Activated CD8-positive, alpha-beta T cell treated with anti-CD3 and anti-CD28 coated beads, Interleukin-2, amount 10 ng/mL, durations not matched to agents 7 days and 5 days (primary cell): ENCODE measurements at regions not wholly inside any gene's neighbourhood (a gene's known extent, or its start where the extent isn't known, plus 50 kb on each side); places are given as distances from the start of the nearest gene placed in this dataset.

Source experiments
- ATAC-seq: fragments of 150-1000 bp; cut with Tn5 transposase; one replicate; pipeline ENCODE4 v1.10.0; 2021; ENCODE audit warnings: moderate library complexity
- CTCF ChIA-PET: fragments of 350-600 bp; sonication (Branson Sonifier 250); formaldehyde crosslinking; loops from one replicate; lab custom pipeline; 2021; ENCODE audit warnings: antibody characterized with exemption; lab: Charles Lee
- POLR2A ChIA-PET: fragments of 350-600 bp; sonication (Branson Sonifier 250); formaldehyde crosslinking; loops from one replicate; lab custom pipeline; 2021; ENCODE audit warnings: antibody characterized with exemption; lab: Charles Lee
- DNase-seq: peaks from one replicate; pipeline ENCODE4 v3.0.0-alpha.2; 2020
- H3K27ac Mint-ChIP-seq: one replicate; pipeline ENCODE4 v1.8.0; 2021; ENCODE audit warnings: mild to moderate bottlenecking, mixed read lengths
- H3K27me3 Mint-ChIP-seq: one replicate; pipeline ENCODE4 v1.8.0; 2021; ENCODE audit warnings: low read depth, mixed read lengths
- H3K36me3 Mint-ChIP-seq: one replicate; pipeline ENCODE4 v1.8.0; 2021; ENCODE audit warnings: low read depth, mixed read lengths
- H3K4me1 Mint-ChIP-seq: one replicate; pipeline ENCODE4 v1.8.0; 2021; ENCODE audit warnings: low read depth, mixed read lengths
- H3K4me3 Mint-ChIP-seq: one replicate; pipeline ENCODE4 v1.8.0; 2021; ENCODE audit warnings: mild to moderate bottlenecking, mixed read lengths
- H3K9me3 Mint-ChIP-seq: one replicate; pipeline ENCODE4 v1.8.0; 2022; ENCODE audit warnings: mixed read lengths; ENCODE audit not compliant: insufficient read depth

DNA sequence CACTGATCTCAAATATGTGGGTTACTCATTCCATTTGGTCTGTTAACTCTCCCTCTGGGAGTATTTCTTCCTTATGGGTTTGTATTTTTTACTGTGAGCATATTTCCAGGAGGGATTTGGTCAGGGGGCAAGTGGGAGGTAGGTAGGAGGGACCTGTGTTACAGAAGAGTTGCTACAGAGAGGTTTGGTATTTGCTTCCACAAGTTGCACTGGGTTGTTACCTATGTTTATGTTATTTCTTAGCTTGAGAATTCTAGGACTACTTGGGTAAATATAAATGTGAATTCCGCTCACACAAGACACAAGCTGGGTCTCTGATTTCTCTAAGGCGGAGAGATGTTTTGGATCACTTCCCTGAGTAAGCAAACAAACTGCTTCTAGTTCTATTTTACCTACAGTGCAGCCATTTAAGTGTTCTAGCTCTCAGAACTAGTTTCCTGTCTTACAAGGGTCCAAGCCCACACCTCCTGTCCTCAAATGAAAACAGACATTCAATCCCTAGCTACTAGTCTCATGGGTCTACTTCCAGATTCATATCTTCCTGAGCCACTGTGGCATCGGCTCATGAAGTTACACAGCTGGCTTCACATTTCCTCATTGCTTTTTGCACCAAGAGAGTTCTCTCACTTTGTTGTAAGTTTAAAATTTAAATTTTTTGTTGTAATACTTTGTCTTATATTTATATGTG is 75.4 kb upstream of the PPP1R3C start:
- DNase-seq (no peak), ATAC-seq (no peak)
- Mint-ChIP-seq H3K27ac (no peak overlapping the region), H3K4me1 (no peaks in the 10 kb centered on the region), H3K9me3 (no peaks in the 10 kb centered on the region), H3K4me3 (no peak overlapping the region), H3K27me3 (peaks cover 25% of the 10 kb centered on the region), H3K36me3 (no peaks in the 10 kb centered on the region)
- ChIA-PET POLR2A (no interaction called here), CTCF (interaction anchor here (0.6 to 2.0 kb wide), 2 partner anchors 14 to 424 kb away, joined by 3 to 5 read pairs; no protein-coding TSS in a partner anchor)

DNA sequence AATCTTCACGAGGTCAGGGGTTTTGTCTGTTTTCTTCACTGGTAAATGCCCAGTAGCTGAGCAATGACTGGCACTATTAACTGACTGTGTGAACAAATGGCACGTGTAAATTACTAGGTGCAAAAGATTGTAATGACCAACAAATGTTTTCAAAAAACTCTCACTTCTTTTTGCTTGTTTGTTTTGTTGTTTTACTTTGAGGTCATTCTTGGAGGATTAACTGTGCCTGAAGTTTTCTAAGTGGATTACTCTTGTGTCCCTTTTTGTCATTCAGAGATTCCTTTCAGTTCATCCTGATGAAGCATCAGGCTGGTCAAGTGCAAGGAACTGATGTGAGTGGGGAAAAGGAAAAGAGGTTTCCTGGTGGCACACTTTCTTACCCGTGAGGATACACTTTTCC is 74.4 kb upstream of the PPP1R3C start:
- CTCF ChIA-PET, result interaction anchor here (2.0 kb wide), 1 partner anchor 13 kb away, joined by 5 read pairs; no protein-coding TSS in a partner anchor
- DNase-seq, result no peak
- POLR2A ChIA-PET, result no interaction called here
- no peak overlapping the region for H3K27ac Mint-ChIP-seq
- peaks cover 24% of the 10 kb centered on the region for H3K27me3 Mint-ChIP-seq
- no peak for ATAC-seq
- no peaks in the 10 kb centered on the region for H3K9me3 Mint-ChIP-seq
- no peaks in the 10 kb centered on the region for H3K36me3 Mint-ChIP-seq
- no peak overlapping the region for H3K4me3 Mint-ChIP-seq
- no peaks in the 10 kb centered on the region for H3K4me1 Mint-ChIP-seq

DNA sequence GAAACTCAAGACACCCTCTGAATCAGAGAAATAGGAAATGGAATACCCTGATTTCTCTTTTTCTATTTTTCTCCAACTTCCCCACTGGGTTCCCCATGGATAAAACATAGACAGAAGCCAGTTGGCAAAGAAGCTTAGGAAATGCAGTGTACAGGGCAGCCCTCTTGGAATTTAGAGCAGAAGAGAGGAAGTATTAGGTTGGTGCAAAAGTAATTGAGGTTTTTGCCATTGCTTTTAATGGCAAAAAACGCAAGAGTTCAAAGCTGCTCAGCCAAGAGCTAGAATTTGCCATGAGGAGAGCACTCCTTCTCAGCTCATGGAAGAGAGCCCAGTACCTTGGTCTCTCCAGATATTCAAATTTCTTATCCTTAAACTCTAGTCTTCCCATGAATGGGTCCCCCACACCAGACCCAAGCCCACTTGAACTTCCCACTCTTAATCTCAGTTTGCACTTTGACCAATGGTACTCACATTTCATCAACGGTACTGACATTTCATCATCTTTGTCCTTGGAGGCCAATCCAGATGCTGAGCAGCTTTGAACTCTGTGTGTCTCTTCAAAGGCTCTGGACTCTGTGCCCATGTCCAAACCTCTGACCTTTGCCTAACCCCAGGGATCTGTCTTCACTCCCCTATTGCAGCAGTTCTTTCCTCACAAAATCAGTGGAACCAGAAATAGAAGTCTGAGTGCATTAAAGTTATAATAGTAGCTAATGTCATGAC is 73.2 kb upstream of the PPP1R3C start:
- DNase-seq (no peak), ATAC-seq (no peak)
- H3K27ac Mint-ChIP-seq, result no peak overlapping the region
- no peaks in the 10 kb centered on the region for H3K36me3 Mint-ChIP-seq
- POLR2A ChIA-PET, result no interaction called here
- CTCF ChIA-PET, result interaction anchor here (2.0 kb wide), 1 partner anchor 11 kb away, joined by 5 read pairs; no protein-coding TSS in a partner anchor
- no peak overlapping the region for H3K4me3 Mint-ChIP-seq
- H3K9me3 Mint-ChIP-seq, result no peaks in the 10 kb centered on the region
- peaks cover 28% of the 10 kb centered on the region for H3K27me3 Mint-ChIP-seq
- no peaks in the 10 kb centered on the region for H3K4me1 Mint-ChIP-seq

DNA sequence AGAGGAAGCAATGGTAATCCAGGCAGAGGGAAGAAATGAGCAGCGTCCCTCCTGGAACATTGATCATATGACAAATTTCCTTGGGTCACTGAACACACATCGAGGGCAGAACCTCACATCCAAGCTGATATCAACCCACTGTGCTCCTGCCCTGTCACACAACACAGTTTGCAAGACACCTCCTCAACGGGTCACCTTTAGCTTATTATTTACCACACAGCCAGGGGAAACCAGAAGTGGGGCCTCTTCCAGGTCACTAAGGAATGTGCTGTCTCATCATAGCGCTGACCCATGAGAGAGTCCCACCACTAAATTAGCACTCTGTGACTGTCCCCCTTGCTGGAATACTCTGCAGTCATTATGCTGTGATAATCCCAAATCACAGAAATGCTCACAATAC is 69.7 kb upstream of the PPP1R3C start:
- peaks cover 25% of the 10 kb centered on the region for H3K27me3 Mint-ChIP-seq
- no peak overlapping the region for H3K4me3 Mint-ChIP-seq
- H3K36me3 Mint-ChIP-seq, result no peaks in the 10 kb centered on the region
- H3K4me1 Mint-ChIP-seq, result no peaks in the 10 kb centered on the region
- ChIA-PET POLR2A (no interaction called here), CTCF (no interaction called here)
- H3K27ac Mint-ChIP-seq, result no peak overlapping the region
- ATAC-seq (no peak), DNase-seq (no peak)
- no peaks in the 10 kb centered on the region for H3K9me3 Mint-ChIP-seq

DNA sequence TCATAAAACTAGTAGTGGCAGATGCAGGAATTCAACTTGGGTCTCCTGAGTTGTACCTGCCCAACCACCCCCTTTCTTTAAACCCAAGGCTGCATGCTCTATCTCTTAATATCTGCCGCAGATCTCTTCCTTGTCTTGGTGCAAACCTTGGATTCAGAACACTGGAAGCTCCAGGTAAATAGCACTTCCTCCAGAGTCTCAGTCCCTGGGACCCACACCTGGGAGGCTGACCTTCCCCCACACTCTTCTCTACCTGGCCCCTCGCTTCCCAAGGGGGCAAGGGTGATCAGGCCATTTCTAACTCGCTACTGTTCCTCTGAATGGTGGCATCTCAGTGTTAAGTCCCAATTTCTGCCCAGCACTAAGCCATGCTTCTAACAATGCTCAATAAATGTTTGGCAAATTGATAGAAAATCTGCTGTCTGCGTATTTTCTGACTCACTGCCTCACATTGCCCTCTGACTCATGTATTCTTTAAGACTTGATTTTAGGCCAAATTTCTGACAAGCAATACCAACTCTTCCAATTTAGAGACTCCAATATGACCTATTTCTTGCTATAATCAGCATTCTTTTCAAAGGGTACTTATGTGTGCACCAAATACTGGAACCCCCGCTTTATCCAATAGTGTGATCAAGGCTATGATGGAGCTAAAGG is 68.0 kb upstream of the PPP1R3C start:
- no peak overlapping the region for H3K27ac Mint-ChIP-seq
- ATAC-seq, result no peak

DNA sequence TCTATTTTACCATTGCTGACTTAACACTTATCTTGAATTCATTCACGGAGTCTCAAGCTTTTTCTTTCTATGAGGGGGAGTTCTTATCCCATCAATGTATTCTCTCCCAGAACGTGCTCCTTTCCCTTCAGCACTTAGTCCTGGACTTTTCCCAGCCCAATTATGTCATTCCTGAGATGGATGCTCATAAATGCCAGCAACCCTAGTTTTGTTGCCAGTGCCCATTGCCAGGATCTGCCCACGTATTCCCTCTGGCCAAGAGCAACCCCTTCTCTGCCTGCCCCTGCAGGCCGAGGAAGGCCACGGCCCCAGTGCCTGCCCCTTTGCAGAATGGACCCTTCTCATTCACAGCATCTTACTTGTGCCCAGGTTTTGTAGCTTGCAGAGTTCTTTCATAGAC is 67.4 kb upstream of the PPP1R3C start:
- CTCF ChIA-PET, result no interaction called here
- no peak overlapping the region for H3K4me3 Mint-ChIP-seq

More for the DNA sequence above, 68.0 kb upstream of the PPP1R3C start:
- H3K27me3 Mint-ChIP-seq, result peaks cover 18% of the 10 kb centered on the region
- POLR2A ChIA-PET, result no interaction called here
- no peaks in the 10 kb centered on the region for H3K36me3 Mint-ChIP-seq
- CTCF ChIA-PET, result no interaction called here
- no peak overlapping the region for H3K4me3 Mint-ChIP-seq
- no peaks in the 10 kb centered on the region for H3K9me3 Mint-ChIP-seq
- DNase-seq, result no peak
- H3K4me1 Mint-ChIP-seq, result no peaks in the 10 kb centered on the region

DNA sequence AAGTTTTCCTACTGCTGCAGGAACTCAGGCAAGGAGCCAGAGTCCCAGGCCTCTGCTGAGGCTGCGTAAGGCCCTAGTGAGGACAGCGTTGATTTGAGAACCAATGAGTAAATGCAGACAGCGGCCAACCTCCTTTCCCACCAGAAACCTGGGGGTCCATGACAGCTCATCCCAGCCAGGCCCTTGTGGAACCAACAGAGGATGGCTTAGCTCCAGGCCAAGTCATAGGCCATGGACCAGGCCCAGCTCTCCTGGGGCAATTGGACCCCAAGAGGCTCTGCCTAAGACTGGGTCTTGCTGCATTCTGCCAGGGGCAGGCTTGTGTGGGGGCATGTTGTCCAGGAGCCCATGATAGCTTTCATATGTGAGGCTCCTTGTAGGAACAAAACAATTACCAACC is 65.4 kb upstream of the PPP1R3C start:
- ChIA-PET POLR2A (no interaction called here), CTCF (no interaction called here)
- H3K27me3 Mint-ChIP-seq, result peaks cover 14% of the 10 kb centered on the region
- no peaks in the 10 kb centered on the region for H3K4me1 Mint-ChIP-seq
- H3K27ac Mint-ChIP-seq, result no peak overlapping the region
- no peak for ATAC-seq
- DNase-seq, result no peak
- H3K36me3 Mint-ChIP-seq, result no peaks in the 10 kb centered on the region
- no peak overlapping the region for H3K4me3 Mint-ChIP-seq
- H3K9me3 Mint-ChIP-seq, result no peaks in the 10 kb centered on the region

More for the DNA sequence above, 67.4 kb upstream of the PPP1R3C start:
- POLR2A ChIA-PET, result no interaction called here
- Mint-ChIP-seq H3K27me3 (peaks cover 21% of the 10 kb centered on the region), H3K9me3 (no peaks in the 10 kb centered on the region), H3K4me1 (no peaks in the 10 kb centered on the region), H3K27ac (no peak overlapping the region), H3K36me3 (no peaks in the 10 kb centered on the region)
- DNase-seq, result no peak
- ATAC-seq, result no peak

DNA sequence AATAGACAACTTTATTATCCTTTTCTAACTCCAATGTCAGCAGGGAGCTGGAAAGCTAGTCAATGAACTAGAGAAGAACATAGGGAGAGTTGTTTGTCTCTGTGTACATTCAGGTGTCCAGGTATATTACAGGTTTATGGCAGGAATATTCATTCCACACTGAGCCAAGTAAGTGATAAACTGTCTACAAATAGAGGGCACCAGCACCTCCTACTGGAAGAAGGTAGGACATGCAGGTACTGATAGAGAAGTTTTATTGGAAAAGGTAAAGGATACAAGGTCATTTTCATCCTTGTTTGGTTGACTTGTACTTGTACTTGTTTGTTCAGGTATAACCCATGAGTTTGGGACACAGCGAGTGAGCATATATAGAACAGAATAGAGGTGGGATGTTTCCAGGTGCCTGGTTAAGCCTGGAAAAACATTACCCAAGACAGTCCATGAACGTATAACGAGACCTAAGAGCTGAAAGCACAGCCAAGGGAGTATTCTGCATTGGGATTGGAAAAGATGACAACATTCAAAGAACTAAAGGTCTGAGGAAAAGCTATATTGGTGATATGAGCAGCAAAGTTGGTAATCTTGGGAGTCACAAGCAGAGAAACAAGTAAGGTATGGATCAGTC is 61.4 kb upstream of the PPP1R3C start:
- no peak for ATAC-seq
- Mint-ChIP-seq H3K4me3 (no peak overlapping the region), H3K27me3 (peaks cover 3% of the 10 kb centered on the region), H3K4me1 (peaks cover 5% of the 10 kb centered on the region), H3K27ac (no peak overlapping the region), H3K9me3 (no peaks in the 10 kb centered on the region), H3K36me3 (no peaks in the 10 kb centered on the region)
- CTCF ChIA-PET, result interaction anchor here (0.7 to 1.8 kb wide), 7 partner anchors 9 to 442 kb away, joined by 3 to 5 read pairs (median 3); no protein-coding TSS in a partner anchor
- peak; percentile 23 for DNase-seq
- POLR2A ChIA-PET, result no interaction called here

DNA sequence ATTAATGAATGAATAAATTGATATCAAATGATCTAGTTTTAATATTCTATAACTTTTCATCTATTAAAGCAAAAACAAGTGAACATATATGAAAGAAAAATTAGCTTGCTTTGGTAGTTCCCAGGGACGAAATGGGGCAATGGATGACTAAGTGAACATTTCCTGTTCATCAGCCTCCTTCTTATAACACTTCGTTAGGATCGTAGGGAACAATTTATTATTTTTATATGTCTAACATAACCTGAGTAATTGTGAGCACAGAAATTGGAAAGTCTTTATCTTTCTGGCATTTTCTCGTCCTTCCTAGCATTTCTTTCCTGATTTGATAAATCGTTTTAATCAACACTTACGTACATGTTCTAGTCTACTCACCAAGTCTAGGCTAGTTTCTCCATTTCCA is 59.1 kb upstream of the PPP1R3C start:
- peaks cover 5% of the 10 kb centered on the region for H3K4me1 Mint-ChIP-seq
- peaks cover 3% of the 10 kb centered on the region for H3K27me3 Mint-ChIP-seq
- ChIA-PET CTCF (no interaction called here), POLR2A (no interaction called here)
- H3K9me3 Mint-ChIP-seq, result no peaks in the 10 kb centered on the region
- no peak for DNase-seq
- no peaks in the 10 kb centered on the region for H3K36me3 Mint-ChIP-seq
- no peak for ATAC-seq
- no peak overlapping the region for H3K27ac Mint-ChIP-seq
- no peak overlapping the region for H3K4me3 Mint-ChIP-seq

DNA sequence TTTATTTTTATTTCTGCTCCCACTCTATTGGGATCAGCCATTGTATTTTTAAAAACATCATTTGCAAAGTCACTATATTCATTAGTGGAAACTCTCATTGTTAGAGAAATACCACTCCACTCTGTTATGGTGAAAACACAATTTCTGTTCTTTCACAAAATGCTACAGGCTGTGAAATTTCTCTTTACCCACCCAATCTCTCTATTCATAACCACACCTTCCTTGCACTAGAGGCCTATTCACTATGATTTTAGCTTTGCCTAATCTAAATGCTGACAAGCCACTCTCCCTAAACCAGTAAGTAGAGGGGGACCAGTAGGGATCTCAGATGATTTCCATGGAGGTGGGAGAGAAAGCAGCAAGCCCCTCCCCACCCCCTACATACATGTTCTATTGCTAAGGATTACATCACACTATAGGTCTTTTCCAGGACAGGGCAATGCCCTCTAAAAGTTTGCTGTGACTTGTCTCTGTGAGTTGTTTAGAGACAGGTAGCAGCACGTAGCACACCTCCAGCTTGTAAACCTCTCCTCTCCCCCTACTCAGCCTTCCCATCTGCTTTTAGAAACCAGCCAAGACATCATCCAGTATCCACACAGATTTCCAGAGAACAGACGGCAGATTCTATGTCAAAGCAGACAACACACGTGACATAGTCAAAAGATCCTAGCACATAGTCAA is 58.3 kb upstream of the PPP1R3C start:
- peaks cover 3% of the 10 kb centered on the region for H3K27me3 Mint-ChIP-seq
- no peak for ATAC-seq
- ChIA-PET CTCF (no interaction called here), POLR2A (no interaction called here)
- H3K4me1 Mint-ChIP-seq, result peaks cover 5% of the 10 kb centered on the region
- H3K36me3 Mint-ChIP-seq, result no peaks in the 10 kb centered on the region
- H3K4me3 Mint-ChIP-seq, result no peak overlapping the region
- no peak overlapping the region for H3K27ac Mint-ChIP-seq
- H3K9me3 Mint-ChIP-seq, result no peaks in the 10 kb centered on the region
- DNase-seq, result no peak

DNA sequence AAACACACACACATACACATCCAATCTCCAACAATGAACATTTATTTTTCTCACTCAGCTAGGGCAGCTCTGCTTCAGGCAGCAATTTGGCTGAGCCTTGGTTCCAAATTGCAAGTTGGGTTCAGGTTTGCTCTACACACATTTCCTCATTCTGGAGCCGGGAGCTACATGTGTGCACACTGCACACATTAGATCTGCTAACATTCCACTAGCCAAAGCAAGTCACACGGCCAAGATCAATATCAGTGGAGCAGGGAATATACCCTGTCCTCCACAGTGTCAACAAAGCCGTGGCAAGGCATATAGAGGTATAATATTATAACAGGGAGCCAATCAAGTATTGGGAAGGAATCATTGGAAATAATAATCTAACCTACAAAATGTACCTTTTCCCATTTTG is 57.5 kb upstream of the PPP1R3C start:
- Mint-ChIP-seq H3K4me1 (peaks cover 5% of the 10 kb centered on the region), H3K4me3 (no peak overlapping the region), H3K9me3 (no peaks in the 10 kb centered on the region), H3K27me3 (peaks cover 2% of the 10 kb centered on the region), H3K36me3 (no peaks in the 10 kb centered on the region), H3K27ac (no peak overlapping the region)
- POLR2A ChIA-PET, result no interaction called here
- no peak for DNase-seq
- no peak for ATAC-seq
- CTCF ChIA-PET, result no interaction called here
